Astrocyte (in vitro differentiated cells and primary cell): ENCODE measurements at regions not wholly inside any gene's neighbourhood (a gene's known extent, or its start where the extent isn't known, plus 50 kb on each side); places are given as distances from the start of the nearest gene placed in this dataset.

Experiments used
- DNase-seq: peaks from one replicate; pipeline ENCODE4 v3.0.0-alpha.2; 2010; ENCODE audit warnings: low read depth
- FAIRE-seq: peaks from 2 replicates; lab custom pipeline; 2011; peaks lifted over from hg19 to GRCh38; lab: Jason Lieb, UNC
- H2AFZ ChIP-seq: 2 replicates; pipeline ENCODE4 v1.6.0; 2012; ENCODE audit warnings: low read depth, low read length, inconsistent platforms
- H3K27ac ChIP-seq: 2 replicates; pipeline ENCODE4 v1.5.1; 2011; ENCODE audit warnings: low read depth, low read length, inconsistent platforms
- H3K27me3 ChIP-seq: 2 replicates; pipeline ENCODE4 v1.6.0; 2011; ENCODE audit warnings: low read length, inconsistent platforms; ENCODE audit not compliant: insufficient read depth
- H3K36me3 ChIP-seq: 2 replicates; pipeline ENCODE4 v1.5.1; 2011; ENCODE audit warnings: low read length, inconsistent platforms; ENCODE audit not compliant: insufficient read depth
- H3K4me1 ChIP-seq: 2 replicates; pipeline ENCODE4 v1.5.1; 2011; ENCODE audit warnings: low read length, inconsistent platforms; ENCODE audit not compliant: insufficient read depth
- H3K4me2 ChIP-seq: 2 replicates; pipeline ENCODE4 v1.6.0; 2012; ENCODE audit warnings: low read length, inconsistent platforms
- H3K4me3 ChIP-seq: 2 replicates; pipeline ENCODE4 v1.5.1; 2011; ENCODE audit warnings: low read depth, mild to moderate bottlenecking, low read length, inconsistent platforms; ENCODE audit not compliant: insufficient read depth
- H3K79me2 ChIP-seq: 2 replicates; pipeline ENCODE4 v1.6.0; 2012; ENCODE audit warnings: mild to moderate bottlenecking, low read length, inconsistent platforms; ENCODE audit not compliant: insufficient read depth
- H3K9ac ChIP-seq: 2 replicates; pipeline ENCODE4 v1.6.0; 2012; ENCODE audit warnings: mild to moderate bottlenecking, low read length, inconsistent platforms
- H3K9me3 ChIP-seq: 2 replicates; pipeline ENCODE4 v1.5.1; 2012; ENCODE audit warnings: low read depth, mild to moderate bottlenecking, low read length, inconsistent platforms; ENCODE audit not compliant: insufficient read depth
- H4K20me1 ChIP-seq: 2 replicates; pipeline ENCODE4 v1.6.0; 2012; ENCODE audit warnings: low read length, inconsistent platforms; ENCODE audit not compliant: insufficient read depth
- H3K27ac Mint-ChIP-seq: one replicate; pipeline ENCODE4 v1.8.0; 2021; ENCODE audit warnings: mild to moderate bottlenecking, mixed read lengths; ENCODE audit not compliant: unreplicated experiment
- H3K27me3 Mint-ChIP-seq: one replicate; pipeline ENCODE4 v1.8.0; 2021; ENCODE audit warnings: low read depth, mixed read lengths; ENCODE audit not compliant: unreplicated experiment
- H3K36me3 Mint-ChIP-seq: one replicate; pipeline ENCODE4 v1.8.0; 2021; ENCODE audit warnings: low read depth, mixed read lengths; ENCODE audit not compliant: unreplicated experiment
- H3K4me1 Mint-ChIP-seq: one replicate; pipeline ENCODE4 v1.8.0; 2021; ENCODE audit warnings: low read depth, mixed read lengths; ENCODE audit not compliant: unreplicated experiment
- H3K4me3 Mint-ChIP-seq: one replicate; pipeline ENCODE4 v1.8.0; 2021; ENCODE audit warnings: mild to moderate bottlenecking, moderate library complexity, mixed read lengths; ENCODE audit not compliant: unreplicated experiment
- H3K9me3 Mint-ChIP-seq: one replicate; pipeline ENCODE4 v1.8.0; 2021; ENCODE audit warnings: mild to moderate bottlenecking, mixed read lengths; ENCODE audit not compliant: unreplicated experiment
- CTCF ChIP-seq: IDR thresholded peaks from 2 replicates; pipeline ENCODE4 v1.5.1; 2011; ENCODE audit warnings: low read depth, mild to moderate bottlenecking, inconsistent platforms, low read length, moderate library complexity; ENCODE audit not compliant: insufficient read depth
- EZH2 ChIP-seq: IDR thresholded peaks from 2 replicates; pipeline ENCODE4 v1.6.1; 2012; ENCODE audit warnings: mild to moderate bottlenecking, low read length, inconsistent platforms; ENCODE audit not compliant: insufficient read depth

DNA sequence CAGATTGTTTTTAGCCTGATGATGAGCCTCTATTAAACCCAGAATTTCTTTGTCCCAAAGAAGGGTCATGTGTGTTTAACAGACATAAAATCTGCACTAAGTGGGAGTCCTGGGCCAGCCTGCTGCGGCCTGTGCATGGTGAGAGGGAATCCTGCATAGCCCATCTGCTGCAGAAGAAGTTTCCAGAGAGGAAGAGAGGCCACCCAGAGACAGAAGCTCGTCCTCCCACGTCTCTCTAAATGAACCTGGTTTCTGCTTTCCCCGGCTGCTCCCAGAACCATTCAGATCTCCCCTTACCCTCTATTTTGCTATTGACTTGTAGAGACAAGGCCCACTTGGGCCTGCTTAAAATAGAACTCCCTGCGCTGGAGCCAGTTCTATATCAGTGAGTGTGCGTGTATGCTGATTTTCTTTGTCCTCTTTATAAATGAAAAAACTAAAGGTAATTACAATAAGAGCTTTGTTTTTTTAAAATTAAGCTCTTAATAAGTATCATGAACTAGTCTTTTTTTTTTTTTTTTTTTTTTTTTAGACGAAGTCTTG lies 142.8 kb upstream of the RAB4A start:
- H3K36me3 Mint-ChIP-seq = no peaks in the 10 kb centered on the region
- Histone ChIP-seq H3K36me3 (no peaks in the 10 kb centered on the region), H3K4me1 (no peaks in the 10 kb centered on the region), H3K79me2 (no peaks in the 10 kb centered on the region), H4K20me1 (no peaks in the 10 kb centered on the region), H3K9me3 (no peaks in the 10 kb centered on the region), H3K9ac (no peak overlapping the region), H3K27me3 (peaks cover 19% of the 10 kb centered on the region), H2AFZ (no peak overlapping the region), H3K27ac (no peak overlapping the region), H3K4me2 (no peak overlapping the region), H3K4me3 (no peak overlapping the region)
- peaks cover 47% of the 10 kb centered on the region for H3K27me3 Mint-ChIP-seq
- no peak for DNase-seq
- H3K4me3 Mint-ChIP-seq = no peak overlapping the region
- TF ChIP-seq EZH2 (no peak), CTCF (no peak)
- H3K9me3 Mint-ChIP-seq = peaks cover 2% of the 10 kb centered on the region
- no peak overlapping the region for H3K27ac Mint-ChIP-seq
- H3K4me1 Mint-ChIP-seq = peaks cover 10% of the 10 kb centered on the region
- no peak for FAIRE-seq

DNA sequence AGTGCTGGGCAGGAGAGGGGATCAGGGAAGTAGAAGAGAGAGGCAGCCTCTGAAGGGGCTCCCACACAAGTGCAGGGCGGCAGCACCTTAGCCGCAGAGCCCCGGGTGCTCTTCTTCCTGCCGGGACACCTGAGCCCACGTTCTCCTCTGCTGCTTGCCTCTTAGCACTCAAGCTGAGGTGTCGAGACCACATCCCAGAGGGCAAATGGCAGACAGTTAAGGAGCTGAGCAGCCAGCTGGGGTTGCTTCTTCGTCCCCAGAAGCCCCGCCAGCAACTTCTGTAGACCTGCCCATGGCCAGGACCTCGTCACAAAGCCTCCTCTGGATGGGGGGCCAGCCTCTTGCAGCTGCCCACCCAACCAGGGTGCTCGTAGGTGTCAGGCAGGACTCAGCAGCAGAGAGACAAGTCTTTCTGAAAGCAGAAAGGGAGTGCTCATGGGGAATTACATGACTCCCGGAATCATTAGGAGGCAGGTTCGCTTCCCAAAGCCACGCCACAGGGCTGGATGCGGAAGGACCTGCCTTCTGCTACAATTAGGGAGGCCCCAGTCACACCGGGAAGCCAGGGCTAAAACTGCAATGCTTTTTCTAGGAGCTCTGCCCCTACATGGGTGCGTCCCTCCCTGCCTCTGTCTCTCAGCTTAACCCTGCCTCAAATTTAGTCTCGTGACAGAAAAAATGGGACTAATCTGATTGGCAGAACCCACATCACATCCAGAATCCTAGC lies 141.4 kb upstream of the RAB4A start:
- no peak overlapping the region for H3K4me3 Mint-ChIP-seq
- peaks cover 19% of the 10 kb centered on the region for H3K27me3 ChIP-seq
- H3K36me3 ChIP-seq = no peaks in the 10 kb centered on the region
- TF ChIP-seq EZH2 = no peak
- TF ChIP-seq CTCF = no peak
- no peaks in the 10 kb centered on the region for H3K36me3 Mint-ChIP-seq
- DNase-seq = no peak
- H4K20me1 ChIP-seq = no peaks in the 10 kb centered on the region
- no peak overlapping the region for H3K27ac ChIP-seq
- no peaks in the 10 kb centered on the region for H3K4me1 ChIP-seq
- no peaks in the 10 kb centered on the region for H3K79me2 ChIP-seq
- peaks cover 10% of the 10 kb centered on the region for H3K4me1 Mint-ChIP-seq
- H2AFZ ChIP-seq = no peak overlapping the region
- no peak overlapping the region for H3K27ac Mint-ChIP-seq
- H3K27me3 Mint-ChIP-seq = peaks cover 35% of the 10 kb centered on the region
- H3K4me3 ChIP-seq = no peak overlapping the region
- H3K4me2 ChIP-seq = no peak overlapping the region
- FAIRE-seq = no peak
- H3K9me3 Mint-ChIP-seq = peaks cover 5% of the 10 kb centered on the region
- no peak overlapping the region for H3K9ac ChIP-seq
- H3K9me3 ChIP-seq = no peaks in the 10 kb centered on the region
